H1 (cell line): ENCODE measurements at regions not wholly inside any gene's neighbourhood (a gene's known extent, or its start where the extent isn't known, plus 50 kb on each side); places are given as distances from the start of the nearest gene placed in this dataset.

Source experiments
- BACH1 ChIP-seq: IDR thresholded peaks from 2 replicates; pipeline ENCODE4 v1.6.1; 2012; ENCODE audit warnings: low read length, improper control_type of control experiment
- JUN ChIP-seq: IDR thresholded peaks from 2 replicates; pipeline ENCODE4 v1.6.1; 2011; ENCODE audit warnings: low read depth, mild to moderate bottlenecking, improper control_type of control experiment, low read length
- KDM5A ChIP-seq: fragments of 200-600 bp; IDR thresholded peaks from 2 replicates; pipeline ENCODE4 v1.7.1; 2012; ENCODE audit warnings: mild to moderate bottlenecking, low read length, inconsistent platforms, mixed read lengths
- SUZ12 ChIP-seq: fragments of 200-600 bp; sonication (generic); IDR thresholded peaks from 2 replicates; pipeline ENCODE4 v1.6.1; 2012; ENCODE audit warnings: mild to moderate bottlenecking, inconsistent platforms, low read length, moderate library complexity, mixed read lengths
- TBP ChIP-seq: IDR thresholded peaks from 2 replicates; pipeline ENCODE4 v1.6.1; 2011; ENCODE audit warnings: low read depth, low read length, improper control_type of control experiment

GRCh38 chr1:238404481-238404880 is 513.8 kb upstream of the ZP4 start (continued):
- TF ChIP-seq TBP (no peak), KDM5A (no peak), BACH1 (no peak), JUN (no peak), SUZ12 (no peak)
